BE2C (cell line): ENCODE measurements at regions not wholly inside any gene's neighbourhood (a gene's known extent, or its start where the extent isn't known, plus 50 kb on each side); places are given as distances from the start of the nearest gene placed in this dataset.
"Not testable (repeated sequence)": the region's sequence is repeated elsewhere in the genome, so short reads cannot be mapped to it uniquely, and the experiment has no call there.

Experiments used
- DNase-seq: peaks from one replicate; pipeline ENCODE4 v3.0.0-alpha.2; 2020
- H3K27me3 ChIP-seq: fragments of 250-450 bp; sonication (Bioruptor Pico); 2 replicates; pipeline ENCODE4 v1.5.1; 2020; ENCODE audit warnings: mild to moderate bottlenecking
- H3K36me3 ChIP-seq: fragments of 250-450 bp; sonication (Bioruptor Pico); 2 replicates; pipeline ENCODE4 v1.5.1; 2020; ENCODE audit warnings: mild to moderate bottlenecking
- H3K4me1 ChIP-seq: fragments of 250-450 bp; sonication (Bioruptor Pico); 2 replicates; pipeline ENCODE4 v1.5.1; 2020
- H3K4me3 ChIP-seq: 2 replicates; pipeline ENCODE4 v1.5.1; 2011; ENCODE audit warnings: low read depth, low read length
- H3K9me3 ChIP-seq: fragments of 250-450 bp; sonication (Bioruptor Pico); 2 replicates; pipeline ENCODE4 v1.5.1; 2020
- CTCF ChIP-seq: IDR thresholded peaks from 2 replicates; pipeline ENCODE4 v1.5.1; 2012; ENCODE audit warnings: mild to moderate bottlenecking, low read depth, low read length

DNA sequence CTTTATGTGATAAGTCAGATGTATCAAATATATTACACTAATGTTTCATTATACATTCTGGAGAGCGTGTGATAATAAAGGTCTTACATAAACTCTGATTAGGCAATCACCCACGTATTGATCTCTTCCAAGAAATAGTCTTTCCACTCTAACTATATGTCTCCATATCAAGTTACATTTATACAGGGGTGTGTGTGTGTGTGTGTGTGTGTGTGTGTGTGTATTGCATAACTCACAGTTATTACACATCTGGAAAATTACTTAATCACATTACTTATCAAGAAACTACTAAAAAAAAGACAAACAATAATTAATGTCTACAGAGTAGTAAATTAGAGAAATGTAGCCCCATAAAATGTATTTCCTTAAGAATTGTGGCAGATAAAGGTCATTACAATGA, 339.8 kb downstream of the CDH19 start:
- no peak for TF ChIP-seq CTCF
- DNase-seq = no peak
- no peaks in the 10 kb centered on the region for H3K9me3 ChIP-seq

GRCh38 chr18:66254121-66254520, 349.8 kb downstream of the CDH19 start:
- Histone ChIP-seq H3K36me3 (no peaks in the 10 kb centered on the region), H3K9me3 (no peaks in the 10 kb centered on the region), H3K4me1 (no peaks in the 10 kb centered on the region), H3K4me3 (no peak overlapping the region), H3K27me3 (no peaks in the 10 kb centered on the region)
- TF ChIP-seq CTCF = no peak
- no peak for DNase-seq

More for the DNA sequence above, 339.8 kb downstream of the CDH19 start:
- no peak overlapping the region for H3K4me3 ChIP-seq
- no peaks in the 10 kb centered on the region for H3K36me3 ChIP-seq
- no peaks in the 10 kb centered on the region for H3K27me3 ChIP-seq
- no peaks in the 10 kb centered on the region for H3K4me1 ChIP-seq

DNA sequence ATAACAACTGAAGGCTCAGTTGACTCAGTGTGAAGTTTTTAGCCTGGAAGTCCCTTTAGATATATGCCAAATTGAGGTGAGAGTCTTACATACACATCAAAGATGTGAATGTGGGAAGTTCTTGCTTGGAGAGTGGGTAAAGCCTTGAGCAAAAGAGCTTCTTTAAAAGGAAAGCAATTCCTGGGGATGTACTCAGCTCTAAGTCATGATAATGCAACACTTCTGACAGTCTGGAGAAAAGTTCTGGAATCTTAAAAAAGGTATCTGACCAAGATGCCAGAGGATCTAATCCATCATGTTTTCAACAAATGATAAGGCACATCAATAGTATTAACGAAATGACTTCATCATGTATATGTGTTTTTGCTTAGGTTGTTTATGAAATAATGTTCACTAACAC, 351.2 kb downstream of the CDH19 start:
- DNase-seq = no peak
- TF ChIP-seq CTCF = no peak
- no peaks in the 10 kb centered on the region for H3K9me3 ChIP-seq
- H3K4me1 ChIP-seq = no peaks in the 10 kb centered on the region
- no peaks in the 10 kb centered on the region for H3K36me3 ChIP-seq
- no peaks in the 10 kb centered on the region for H3K27me3 ChIP-seq
- H3K4me3 ChIP-seq = no peak overlapping the region

DNA sequence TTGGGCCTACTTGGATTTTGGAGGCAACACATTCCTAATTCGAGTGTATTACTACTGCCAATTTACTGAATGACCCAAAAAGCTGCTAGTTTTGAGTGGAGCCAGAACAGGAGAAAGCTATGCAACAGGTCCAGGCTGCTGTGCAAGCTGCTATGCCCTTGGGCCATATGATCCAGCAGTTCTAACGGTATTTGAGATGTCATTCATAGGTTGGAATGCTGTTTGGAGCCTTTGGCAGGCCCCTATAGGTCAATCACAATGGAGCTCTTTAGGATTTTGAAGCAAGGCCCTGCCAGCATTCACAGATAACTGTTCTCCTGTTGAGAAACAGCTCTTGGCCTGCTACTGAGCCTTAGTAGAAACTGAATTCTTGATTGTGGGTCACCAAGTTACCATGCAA, 368.7 kb downstream of the CDH19 start:
- DNase-seq = no peak
- no peaks in the 10 kb centered on the region for H3K4me1 ChIP-seq
- H3K9me3 ChIP-seq = no peaks in the 10 kb centered on the region
- H3K27me3 ChIP-seq = no peaks in the 10 kb centered on the region
- H3K36me3 ChIP-seq = no peaks in the 10 kb centered on the region
- no peak overlapping the region for H3K4me3 ChIP-seq
- TF ChIP-seq CTCF = no peak

- Histone ChIP-seq H3K36me3 (no peaks in the 10 kb centered on the region), H3K4me3 (no peak overlapping the region), H3K4me1 (no peaks in the 10 kb centered on the region), H3K27me3 (no peaks in the 10 kb centered on the region), H3K9me3 (no peaks in the 10 kb centered on the region)
- no peak for DNase-seq
- TF ChIP-seq CTCF = no peak
These were observed 377.1 kb downstream of the CDH19 start for GRCh38 chr18:66226782-66227181.

- H3K4me1 ChIP-seq, H3K9me3 ChIP-seq, H3K4me3 ChIP-seq, H3K36me3 ChIP-seq, H3K27me3 ChIP-seq, DNase-seq: not testable (repeated sequence)
These were observed 380.6 kb downstream of the CDH19 start for GRCh38 chr18:66223317-66223716.

DNA sequence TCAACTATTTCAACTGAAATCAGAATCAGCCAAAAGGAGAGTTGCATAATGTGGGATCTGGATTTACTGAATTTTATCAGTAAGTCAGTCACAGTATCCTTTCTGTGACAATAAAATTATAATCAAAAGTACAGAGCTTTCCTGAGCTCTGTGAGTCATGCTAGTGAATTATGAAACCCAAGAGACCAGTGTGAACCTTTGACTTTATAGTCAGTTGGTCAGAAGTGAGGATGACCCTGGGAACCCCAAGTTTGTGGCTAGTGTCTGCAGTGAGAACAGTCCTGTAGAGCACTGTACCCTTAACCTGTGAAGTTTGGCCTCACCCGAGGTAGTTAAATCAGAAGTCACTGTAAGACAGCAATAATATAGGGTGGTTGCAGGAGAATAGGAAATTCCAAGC, 381.7 kb downstream of the CDH19 start:
- Histone ChIP-seq H3K36me3 (no peaks in the 10 kb centered on the region), H3K27me3 (no peaks in the 10 kb centered on the region), H3K4me3 (no peak overlapping the region), H3K4me1 (no peaks in the 10 kb centered on the region), H3K9me3 (no peaks in the 10 kb centered on the region)
- no peak for DNase-seq
- TF ChIP-seq CTCF = no peak
